Panc1 (cell line): ENCODE measurements at regions not wholly inside any gene's neighbourhood (a gene's known extent, or its start where the extent isn't known, plus 50 kb on each side); places are given as distances from the start of the nearest gene placed in this dataset.

Experiments used
- ATAC-seq: fragments of 200-7000 bp; cut with Tn5 transposase; 2 replicates; pipeline ENCODE4 v1.9.1; 2020; ENCODE audit warnings: mild to moderate bottlenecking, moderate library complexity
- BruUV-seq: library from RNA; stranded (reverse); fragments of 400-500 nt; replicated peaks from 2 replicates; lab custom pipeline; 2021; lab: Mats Ljungman, UMichigan
- CTCF ChIA-PET: fragments of 300-600 bp; sonication (Branson Sonifier 250); formaldehyde crosslinking; loops from one replicate; lab custom pipeline; 2022; ENCODE audit warnings: antibody characterized with exemption; lab: Charles Lee
- POLR2A ChIA-PET: fragments of 300-600 bp; sonication (Branson Sonifier 250); formaldehyde crosslinking; loops from one replicate; lab custom pipeline; 2022; ENCODE audit warnings: antibody characterized with exemption; lab: Charles Lee
- DNase-seq: peaks from one replicate; pipeline ENCODE4 v3.0.0-alpha.2; 2010; ENCODE audit warnings: low read depth, low spot score
- H3K27ac ChIP-seq: 2 replicates; pipeline ENCODE4 v1.5.1; 2011; ENCODE audit warnings: mild to moderate bottlenecking, low read length, inconsistent platforms
- H3K27me3 ChIP-seq: fragments of 200-500 bp; sonication (Bioruptor generic); 2 replicates; pipeline ENCODE4 v1.6.0; 2014; ENCODE audit warnings: low read length, inconsistent platforms; ENCODE audit not compliant: control insufficient read depth, insufficient read depth
- H3K36me3 ChIP-seq: fragments of 200-500 bp; sonication (Bioruptor generic); 2 replicates; pipeline ENCODE4 v1.5.1; 2014; ENCODE audit warnings: inconsistent platforms, mild to moderate bottlenecking, low read length, moderate library complexity; ENCODE audit not compliant: control insufficient read depth, insufficient read depth
- H3K4me1 ChIP-seq: 2 replicates; pipeline ENCODE4 v1.5.1; 2011; ENCODE audit warnings: inconsistent platforms, mild to moderate bottlenecking, low read length, moderate library complexity; ENCODE audit not compliant: control insufficient read depth, insufficient read depth
- H3K4me3 ChIP-seq, 2 experiments: 2 replicates each; pipeline ENCODE4 v1.5.1; 2011 to 2012; ENCODE audit warnings: low read depth in 2 of 2, low read length in 2 of 2, mild to moderate bottlenecking in 2 of 2, inconsistent platforms in 1 of 2, moderate library complexity in 1 of 2
- H3K9me3 ChIP-seq: fragments of 200-500 bp; sonication (Bioruptor generic); 2 replicates; pipeline ENCODE4 v1.5.1; 2014; ENCODE audit warnings: low read depth, mild to moderate bottlenecking, inconsistent platforms, low read length, moderate library complexity; ENCODE audit not compliant: control insufficient read depth, insufficient read depth
- CTCF ChIP-seq: fragments of 450-650 bp; IDR thresholded peaks from 2 replicates; pipeline ENCODE4 v1.5.1; 2017; ENCODE audit warnings: mild to moderate bottlenecking
- POLR2AphosphoS5 ChIP-seq: IDR thresholded peaks from 2 replicates; pipeline ENCODE4 v1.6.1; 2012; ENCODE audit warnings: mild to moderate bottlenecking, low read depth, low read length, moderate library complexity
- REST ChIP-seq, 2 experiments: IDR thresholded peaks; 2 replicates each; pipeline ENCODE4 v1.6.1; 2011 to 2012; ENCODE audit warnings: low read depth in 2 of 2, control low read depth in 1 of 2, low read length in 1 of 2, mild to moderate bottlenecking in 1 of 2, moderate library complexity in 1 of 2; ENCODE audit not compliant: insufficient read depth in 1 of 2
- SIN3A ChIP-seq: IDR thresholded peaks from 2 replicates; pipeline ENCODE4 v1.6.1; 2012; ENCODE audit warnings: low read depth, mild to moderate bottlenecking, low read length, moderate library complexity, borderline replicate concordance; ENCODE audit not compliant: insufficient read depth
- TCF7L2 ChIP-seq: IDR thresholded peaks from 2 replicates; pipeline ENCODE4 v1.6.1; 2011; ENCODE audit warnings: mild to moderate bottlenecking, low read depth, low read length, inconsistent platforms
- in situ Hi-C: cut with HindIII; loops from 2 replicates; pipeline ENCODE4 v1.10.0; 2016; ENCODE audit warnings: low sequenced_read_pairs, low pct_unique_long_range_greater_than_20kb
- intact Hi-C: fragments of 100-400 bp; cut with micrococcal nuclease; formaldehyde crosslinking; loops from one replicate; pipeline ENCODE4 v1.10.0; 2022; ENCODE audit not compliant: unreplicated experiment

DNA sequence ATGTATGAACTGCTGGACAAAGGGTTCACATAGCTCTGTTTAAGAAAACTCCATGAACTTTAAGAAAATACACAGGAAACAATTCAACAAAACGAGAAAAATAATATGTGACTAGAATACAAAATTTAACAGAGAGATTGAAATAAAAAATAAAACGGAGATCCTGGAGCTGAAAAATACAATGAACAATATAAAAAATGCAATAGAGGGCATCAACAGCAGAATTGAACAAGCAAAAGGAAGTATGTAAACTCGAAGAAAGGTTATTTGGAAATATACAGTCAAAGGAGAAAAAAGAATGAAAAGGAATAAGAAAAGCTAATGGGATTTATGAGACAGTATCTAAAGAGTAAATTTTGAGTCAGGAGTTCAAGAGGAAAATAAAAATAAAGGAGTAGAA, 163.0 kb upstream of the DACH1 start:
- no peak overlapping the region for H3K27ac ChIP-seq
- H3K36me3 ChIP-seq = no peaks in the 10 kb centered on the region
- no peaks in the 10 kb centered on the region for H3K4me1 ChIP-seq
- DNase-seq = no peak
- POLR2A ChIA-PET = no interaction called here
- CTCF ChIA-PET = no interaction called here
- in situ Hi-C loops = no loop called here
- BruUV-seq = no TSS peak
- TF ChIP-seq SIN3A = no peak
- no peak for TF ChIP-seq TCF7L2
- no peak for TF ChIP-seq POLR2AphosphoS5
- no peak for TF ChIP-seq REST (IDR thresholded peaks at IDR 0.05; ENCODE audit: insufficient read depth in 1 of 2, low read depth in 2 of 2, low read length in 1 of 2)
- TF ChIP-seq CTCF = no peak
- H3K4me3 ChIP-seq = no peak overlapping the region
- no peaks in the 10 kb centered on the region; the same call in 1 of the 2 replicates for H3K9me3 ChIP-seq
- ATAC-seq = no peak
- intact Hi-C loops = no loop called here
- no peaks in the 10 kb centered on the region for H3K27me3 ChIP-seq

DNA sequence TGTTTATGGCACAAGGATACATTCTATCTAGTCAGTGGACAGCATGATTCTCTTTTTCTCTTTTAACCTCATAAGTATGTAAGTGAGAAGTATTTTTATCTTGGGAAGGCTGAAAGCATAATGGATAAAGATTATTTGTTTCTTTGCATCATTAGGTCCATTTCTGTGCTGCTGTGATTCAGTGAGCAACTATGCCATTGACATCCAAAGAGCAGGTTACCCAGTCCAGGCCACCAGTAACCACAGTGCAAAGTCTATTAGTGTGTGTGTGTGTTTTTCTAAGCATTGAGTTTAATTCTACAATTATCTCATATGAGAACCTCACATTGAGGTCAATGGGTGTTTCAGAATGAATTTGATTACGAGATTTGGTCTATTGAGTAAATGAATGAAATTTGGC, 158.8 kb upstream of the DACH1 start:
- POLR2A ChIA-PET = no interaction called here
- H3K4me1 ChIP-seq = no peaks in the 10 kb centered on the region
- no peaks in the 10 kb centered on the region; the same call in 1 of the 2 replicates for H3K9me3 ChIP-seq
- intact Hi-C loops (no loop called here), in situ Hi-C loops (no loop called here)
- no peak for TF ChIP-seq TCF7L2
- no peak for TF ChIP-seq CTCF
- no peak for TF ChIP-seq REST (IDR thresholded peaks at IDR 0.05; ENCODE audit: insufficient read depth in 1 of 2, low read depth in 2 of 2, low read length in 1 of 2)
- TF ChIP-seq SIN3A = no peak
- no peak for TF ChIP-seq POLR2AphosphoS5
- DNase-seq (no peak), ATAC-seq (no peak)
- no peak overlapping the region for H3K27ac ChIP-seq
- H3K4me3 ChIP-seq = no peak overlapping the region
- no TSS peak for BruUV-seq
- CTCF ChIA-PET = no interaction called here
- no peaks in the 10 kb centered on the region for H3K36me3 ChIP-seq
- H3K27me3 ChIP-seq = no peaks in the 10 kb centered on the region
